Loucy (cell line): ENCODE measurements at regions not wholly inside any gene's neighbourhood (a gene's known extent, or its start where the extent isn't known, plus 50 kb on each side); places are given as distances from the start of the nearest gene placed in this dataset.

Experiments
- H2AFZ ChIP-seq: fragments of 200-600 bp; sonication (generic); 2 replicates; pipeline ENCODE4 v1.6.0; 2016; ENCODE audit warnings: antibody characterized with exemption, mild to moderate bottlenecking, low read length, moderate library complexity
- H3F3A ChIP-seq: fragments of 200-600 bp; 2 replicates; pipeline ENCODE4 v1.6.0; 2016; ENCODE audit warnings: antibody characterized with exemption, low read depth, mild to moderate bottlenecking
- H3K27me3 ChIP-seq: fragments of 200-600 bp; sonication (generic); 2 replicates; pipeline ENCODE4 v1.6.1; 2014; ENCODE audit warnings: low read length, mild to moderate bottlenecking; ENCODE audit not compliant: insufficient read depth, poor library complexity, severe bottlenecking
- H3K36me3 ChIP-seq: fragments of 200-600 bp; sonication (generic); 2 replicates; pipeline ENCODE4 v1.6.1; 2016; ENCODE audit warnings: low read length; ENCODE audit not compliant: insufficient read depth
- H3K4me1 ChIP-seq: fragments of 200-600 bp; sonication (generic); 2 replicates; pipeline ENCODE4 v1.5.1; 2014; ENCODE audit warnings: low read length, mild to moderate bottlenecking; ENCODE audit not compliant: insufficient read depth, poor library complexity, severe bottlenecking
- H3K4me2 ChIP-seq: fragments of 200-600 bp; sonication (generic); 2 replicates; pipeline ENCODE4 v1.6.0; 2014; ENCODE audit warnings: antibody characterized with exemption, low read length, low read depth, mild to moderate bottlenecking; ENCODE audit not compliant: poor library complexity, severe bottlenecking
- H3K4me3 ChIP-seq: fragments of 200-600 bp; sonication (generic); 2 replicates; pipeline ENCODE4 v1.5.1; 2014; ENCODE audit warnings: low read length, mild to moderate bottlenecking, mixed read lengths; ENCODE audit not compliant: poor library complexity, severe bottlenecking
- H3K79me2 ChIP-seq: fragments of 200-600 bp; sonication (generic); 2 replicates; pipeline ENCODE4 v1.6.1; 2014; ENCODE audit warnings: low read length; ENCODE audit not compliant: insufficient read depth
- H3K9ac ChIP-seq: fragments of 200-600 bp; sonication (generic); 2 replicates; pipeline ENCODE4 v1.6.0; 2014; ENCODE audit warnings: mild to moderate bottlenecking, low read depth, low read length, moderate library complexity; ENCODE audit not compliant: poor library complexity, severe bottlenecking
- H3K9me2 ChIP-seq: fragments of 200-600 bp; sonication (generic); replicated peaks from 2 replicates; pipeline ENCODE4 v1.6.1; 2016; ENCODE audit warnings: low read depth, low read length, mixed read lengths
- H3K9me3 ChIP-seq: fragments of 200-600 bp; sonication (generic); 2 replicates; pipeline ENCODE4 v1.6.1; 2014; ENCODE audit warnings: mild to moderate bottlenecking, antibody characterized with exemption, low read length, low read depth; ENCODE audit not compliant: insufficient read depth
- H4K20me1 ChIP-seq: fragments of 200-600 bp; sonication (generic); 2 replicates; pipeline ENCODE4 v1.6.0; 2014; ENCODE audit warnings: antibody characterized with exemption, low read length, mild to moderate bottlenecking; ENCODE audit not compliant: insufficient read depth, poor library complexity, severe bottlenecking
- EZH2phosphoT487 ChIP-seq: fragments of 200-600 bp; IDR thresholded peaks from 2 replicates; pipeline ENCODE4 v1.6.1; 2018; ENCODE audit warnings: antibody characterized with exemption, mild to moderate bottlenecking, moderate library complexity, borderline replicate concordance
- TF ChIP-seq, protein P1 (sequence below): fragments of 200-600 bp; sonication (generic); conservative IDR thresholded peaks from 2 replicates; pipeline ENCODE4 v1.5.1; 2014; ENCODE audit warnings: mild to moderate bottlenecking, antibody characterized with exemption, low read length

DNA sequence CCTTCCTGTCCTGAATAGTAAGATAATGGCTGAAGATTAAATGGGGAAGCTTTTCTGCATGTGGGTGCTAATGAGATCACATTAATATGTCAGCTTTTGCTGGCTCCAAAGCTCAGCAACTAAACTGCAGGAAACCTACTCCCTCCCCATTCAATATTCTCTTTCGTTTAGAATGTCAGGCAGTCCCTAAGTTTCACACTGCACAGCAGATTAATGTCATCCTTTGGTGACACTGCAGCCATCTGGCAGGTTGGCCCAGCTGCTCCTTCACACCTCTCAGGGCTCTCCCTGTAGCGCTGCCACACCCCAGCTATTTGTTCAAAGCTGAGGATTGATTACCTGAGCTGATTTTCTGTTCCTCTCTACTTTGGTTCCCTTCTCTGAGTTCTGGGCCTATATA, 110.5 kb downstream of the KDR start:
- Histone ChIP-seq H3K4me1 (peaks cover 10% of the 10 kb centered on the region), H3K36me3 (no peaks in the 10 kb centered on the region), H3K9ac (no peak overlapping the region), H3K27me3 (no peaks in the 10 kb centered on the region), H3K4me3 (no peak overlapping the region), H3K9me3 (no peaks in the 10 kb centered on the region), H2AFZ (no peak overlapping the region), H3F3A (no peaks in the 10 kb centered on the region), H4K20me1 (no peaks in the 10 kb centered on the region), H3K4me2 (no peak overlapping the region), H3K9me2 (no peaks in the 10 kb centered on the region), H3K79me2 (no peaks in the 10 kb centered on the region)
- TF ChIP-seq EZH2phosphoT487 = no peak
- TF ChIP-seq, protein P1, sequence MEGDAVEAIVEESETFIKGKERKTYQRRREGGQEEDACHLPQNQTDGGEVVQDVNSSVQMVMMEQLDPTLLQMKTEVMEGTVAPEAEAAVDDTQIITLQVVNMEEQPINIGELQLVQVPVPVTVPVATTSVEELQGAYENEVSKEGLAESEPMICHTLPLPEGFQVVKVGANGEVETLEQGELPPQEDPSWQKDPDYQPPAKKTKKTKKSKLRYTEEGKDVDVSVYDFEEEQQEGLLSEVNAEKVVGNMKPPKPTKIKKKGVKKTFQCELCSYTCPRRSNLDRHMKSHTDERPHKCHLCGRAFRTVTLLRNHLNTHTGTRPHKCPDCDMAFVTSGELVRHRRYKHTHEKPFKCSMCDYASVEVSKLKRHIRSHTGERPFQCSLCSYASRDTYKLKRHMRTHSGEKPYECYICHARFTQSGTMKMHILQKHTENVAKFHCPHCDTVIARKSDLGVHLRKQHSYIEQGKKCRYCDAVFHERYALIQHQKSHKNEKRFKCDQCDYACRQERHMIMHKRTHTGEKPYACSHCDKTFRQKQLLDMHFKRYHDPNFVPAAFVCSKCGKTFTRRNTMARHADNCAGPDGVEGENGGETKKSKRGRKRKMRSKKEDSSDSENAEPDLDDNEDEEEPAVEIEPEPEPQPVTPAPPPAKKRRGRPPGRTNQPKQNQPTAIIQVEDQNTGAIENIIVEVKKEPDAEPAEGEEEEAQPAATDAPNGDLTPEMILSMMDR = no peak

DNA sequence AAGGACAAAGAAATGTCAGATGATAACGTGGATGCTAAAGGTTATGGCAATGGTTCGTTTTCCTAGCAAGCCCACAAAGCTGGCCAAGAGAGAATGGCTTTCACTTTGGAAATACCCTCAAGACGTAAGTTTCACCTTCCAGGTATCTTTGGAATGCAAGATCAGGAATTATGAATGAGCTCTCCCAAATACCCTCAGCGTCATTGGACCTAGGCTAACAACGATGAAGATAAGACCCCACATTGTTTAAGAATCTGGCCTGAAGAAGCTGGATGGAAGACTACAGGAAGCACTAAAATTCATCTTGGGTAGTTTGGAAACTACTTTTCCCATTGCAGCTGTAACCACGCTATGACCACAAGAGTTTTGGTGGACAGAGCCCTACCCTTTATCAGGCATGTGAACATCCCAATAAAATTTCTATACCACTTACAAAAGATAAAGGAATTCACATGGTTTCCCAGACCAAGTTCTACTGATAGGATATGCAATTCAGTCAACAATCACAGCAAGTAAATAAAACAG, 111.9 kb downstream of the KDR start:
- Histone ChIP-seq H4K20me1 (no peaks in the 10 kb centered on the region), H3K36me3 (no peaks in the 10 kb centered on the region), H3K9ac (no peak overlapping the region), H3K4me1 (peaks cover 10% of the 10 kb centered on the region), H3K27me3 (no peaks in the 10 kb centered on the region), H3F3A (no peaks in the 10 kb centered on the region), H2AFZ (no peak overlapping the region), H3K9me3 (no peaks in the 10 kb centered on the region), H3K4me2 (no peak overlapping the region), H3K79me2 (no peaks in the 10 kb centered on the region), H3K9me2 (no peaks in the 10 kb centered on the region), H3K4me3 (no peak overlapping the region)
- TF ChIP-seq, protein P1 = no peak
- TF ChIP-seq EZH2phosphoT487 = no peak

DNA sequence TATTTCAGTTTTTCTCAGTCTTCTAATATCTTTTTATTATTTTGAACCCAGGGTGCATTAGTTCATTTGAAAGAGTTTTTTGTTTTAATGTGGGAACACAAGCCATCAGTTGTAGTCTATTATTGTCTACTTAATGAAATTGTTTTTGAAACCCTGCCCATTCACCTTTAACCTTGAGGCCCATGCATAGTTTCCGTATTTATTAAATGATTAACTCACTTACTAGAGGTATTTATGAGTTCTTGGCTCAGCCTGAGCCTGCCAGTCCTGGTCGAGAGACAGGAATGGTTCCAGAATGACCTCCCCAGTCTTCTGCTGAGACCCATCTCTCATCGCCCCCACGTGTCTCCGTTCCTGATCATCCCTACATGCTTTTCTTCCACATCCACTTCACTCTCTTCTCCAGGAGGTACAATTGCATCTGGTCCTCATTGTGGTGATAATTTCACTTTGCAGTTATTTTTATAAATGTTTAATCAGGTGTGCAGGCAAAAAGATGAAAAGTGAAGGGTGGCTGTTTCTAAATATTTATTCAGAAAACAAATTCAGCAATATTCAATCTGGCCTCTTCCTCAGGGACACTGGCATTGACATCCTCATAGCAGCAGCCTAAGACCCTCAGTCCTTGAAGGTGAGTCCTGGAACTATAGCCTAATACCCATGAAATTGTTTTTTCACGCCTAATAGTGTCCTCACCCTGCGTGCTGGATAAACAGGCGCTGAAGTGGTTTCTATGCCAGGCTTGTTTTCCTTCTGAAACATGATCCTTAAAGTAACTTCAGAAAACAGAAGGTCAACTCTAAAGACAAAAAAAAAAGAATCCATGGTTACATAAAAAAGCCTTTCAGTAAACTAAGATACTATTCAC, 112.8 kb downstream of the KDR start:
- Histone ChIP-seq H3K9me3 (no peaks in the 10 kb centered on the region), H3F3A (no peaks in the 10 kb centered on the region), H3K79me2 (no peaks in the 10 kb centered on the region), H4K20me1 (no peaks in the 10 kb centered on the region), H3K9ac (no peak overlapping the region), H3K9me2 (no peaks in the 10 kb centered on the region), H3K4me3 (no peak overlapping the region), H3K27me3 (no peaks in the 10 kb centered on the region), H3K4me2 (no peak overlapping the region), H3K36me3 (no peaks in the 10 kb centered on the region), H2AFZ (no peak overlapping the region), H3K4me1 (peaks cover 10% of the 10 kb centered on the region)
- no peak for TF ChIP-seq EZH2phosphoT487
- TF ChIP-seq, protein P1 = no peak
